Ishikawa (cell line): ENCODE measurements at regions not wholly inside any gene's neighbourhood (a gene's known extent, or its start where the extent isn't known, plus 50 kb on each side); places are given as distances from the start of the nearest gene placed in this dataset.

Source experiments
- CEBPB ChIP-seq: IDR thresholded peaks from 2 replicates; pipeline ENCODE4 v1.6.1; 2012
- CREB1 ChIP-seq: IDR thresholded peaks from 2 replicates; pipeline ENCODE4 v1.6.1; 2012; ENCODE audit warnings: low read depth
- EGR1 ChIP-seq: IDR thresholded peaks from 2 replicates; pipeline ENCODE4 v1.6.1; 2012
- EP300 ChIP-seq: IDR thresholded peaks from 2 replicates; pipeline ENCODE4 v1.6.1; 2012; ENCODE audit warnings: borderline replicate concordance
- FOXM1 ChIP-seq: IDR thresholded peaks from 2 replicates; pipeline ENCODE4 v1.6.1; 2012; ENCODE audit warnings: low read depth, borderline replicate concordance
- NFIC ChIP-seq: IDR thresholded peaks from 2 replicates; pipeline ENCODE4 v1.6.1; 2012
- RAD21 ChIP-seq: IDR thresholded peaks from 2 replicates; pipeline ENCODE4 v1.6.1; 2012; ENCODE audit warnings: low read depth
- TAF1 ChIP-seq: IDR thresholded peaks from 2 replicates; pipeline ENCODE4 v1.6.1; 2012; ENCODE audit warnings: low read depth, mild to moderate bottlenecking
- TCF12 ChIP-seq: IDR thresholded peaks from 2 replicates; pipeline ENCODE4 v1.6.1; 2012; ENCODE audit warnings: low read depth
- TEAD4 ChIP-seq: IDR thresholded peaks from 2 replicates; pipeline ENCODE4 v1.6.1; 2012
- YY1 ChIP-seq: IDR thresholded peaks from 2 replicates; pipeline ENCODE4 v1.6.1; 2012; ENCODE audit warnings: low read depth
- ZBTB7A ChIP-seq: IDR thresholded peaks from 2 replicates; pipeline ENCODE4 v1.6.1; 2012; ENCODE audit warnings: low read depth
- TF ChIP-seq, protein P1 (sequence below): IDR thresholded peaks from 2 replicates; pipeline ENCODE4 v1.6.1; 2012
- TF ChIP-seq, protein P2 (sequence below): IDR thresholded peaks from 2 replicates; pipeline ENCODE4 v1.6.1; 2012
- TF ChIP-seq, protein P3 (sequence below): IDR thresholded peaks from 2 replicates; pipeline ENCODE4 v1.6.1; 2012; ENCODE audit warnings: low read depth, mild to moderate bottlenecking

DNA sequence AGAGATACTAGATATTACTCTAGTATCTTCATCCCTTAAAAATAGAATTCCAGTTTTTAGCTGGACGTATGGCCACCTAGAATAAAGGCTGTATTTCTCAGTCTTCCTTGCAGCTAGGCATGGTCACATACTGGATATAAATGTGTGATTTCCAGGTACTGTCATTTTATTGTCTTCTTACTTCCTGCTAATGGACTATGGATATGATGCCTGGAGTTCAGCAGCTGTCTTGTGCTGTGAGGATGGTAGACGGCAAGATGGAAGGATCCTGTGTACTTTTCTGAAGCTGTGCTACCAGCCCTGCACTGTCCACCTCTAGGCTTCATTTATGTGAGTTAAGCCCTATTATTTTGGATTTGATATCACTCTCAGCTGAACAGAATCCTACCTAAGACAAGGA lies 83.4 kb downstream of the EBLN2 start:
- TF ChIP-seq, protein P1, sequence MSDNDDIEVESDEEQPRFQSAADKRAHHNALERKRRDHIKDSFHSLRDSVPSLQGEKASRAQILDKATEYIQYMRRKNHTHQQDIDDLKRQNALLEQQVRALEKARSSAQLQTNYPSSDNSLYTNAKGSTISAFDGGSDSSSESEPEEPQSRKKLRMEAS: no peak
- TF ChIP-seq TCF12: no peak
- TF ChIP-seq CEBPB: no peak
- TF ChIP-seq TAF1: no peak
- TF ChIP-seq TEAD4: no peak
- no peak for TF ChIP-seq YY1
- TF ChIP-seq ZBTB7A: no peak
- no peak for TF ChIP-seq NFIC
- TF ChIP-seq, protein P2, sequence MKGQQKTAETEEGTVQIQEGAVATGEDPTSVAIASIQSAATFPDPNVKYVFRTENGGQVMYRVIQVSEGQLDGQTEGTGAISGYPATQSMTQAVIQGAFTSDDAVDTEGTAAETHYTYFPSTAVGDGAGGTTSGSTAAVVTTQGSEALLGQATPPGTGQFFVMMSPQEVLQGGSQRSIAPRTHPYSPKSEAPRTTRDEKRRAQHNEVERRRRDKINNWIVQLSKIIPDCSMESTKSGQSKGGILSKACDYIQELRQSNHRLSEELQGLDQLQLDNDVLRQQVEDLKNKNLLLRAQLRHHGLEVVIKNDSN: no peak
- TF ChIP-seq, protein P3, sequence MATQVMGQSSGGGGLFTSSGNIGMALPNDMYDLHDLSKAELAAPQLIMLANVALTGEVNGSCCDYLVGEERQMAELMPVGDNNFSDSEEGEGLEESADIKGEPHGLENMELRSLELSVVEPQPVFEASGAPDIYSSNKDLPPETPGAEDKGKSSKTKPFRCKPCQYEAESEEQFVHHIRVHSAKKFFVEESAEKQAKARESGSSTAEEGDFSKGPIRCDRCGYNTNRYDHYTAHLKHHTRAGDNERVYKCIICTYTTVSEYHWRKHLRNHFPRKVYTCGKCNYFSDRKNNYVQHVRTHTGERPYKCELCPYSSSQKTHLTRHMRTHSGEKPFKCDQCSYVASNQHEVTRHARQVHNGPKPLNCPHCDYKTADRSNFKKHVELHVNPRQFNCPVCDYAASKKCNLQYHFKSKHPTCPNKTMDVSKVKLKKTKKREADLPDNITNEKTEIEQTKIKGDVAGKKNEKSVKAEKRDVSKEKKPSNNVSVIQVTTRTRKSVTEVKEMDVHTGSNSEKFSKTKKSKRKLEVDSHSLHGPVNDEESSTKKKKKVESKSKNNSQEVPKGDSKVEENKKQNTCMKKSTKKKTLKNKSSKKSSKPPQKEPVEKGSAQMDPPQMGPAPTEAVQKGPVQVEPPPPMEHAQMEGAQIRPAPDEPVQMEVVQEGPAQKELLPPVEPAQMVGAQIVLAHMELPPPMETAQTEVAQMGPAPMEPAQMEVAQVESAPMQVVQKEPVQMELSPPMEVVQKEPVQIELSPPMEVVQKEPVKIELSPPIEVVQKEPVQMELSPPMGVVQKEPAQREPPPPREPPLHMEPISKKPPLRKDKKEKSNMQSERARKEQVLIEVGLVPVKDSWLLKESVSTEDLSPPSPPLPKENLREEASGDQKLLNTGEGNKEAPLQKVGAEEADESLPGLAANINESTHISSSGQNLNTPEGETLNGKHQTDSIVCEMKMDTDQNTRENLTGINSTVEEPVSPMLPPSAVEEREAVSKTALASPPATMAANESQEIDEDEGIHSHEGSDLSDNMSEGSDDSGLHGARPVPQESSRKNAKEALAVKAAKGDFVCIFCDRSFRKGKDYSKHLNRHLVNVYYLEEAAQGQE: no peak
- no peak for TF ChIP-seq CREB1
- no peak for TF ChIP-seq RAD21
- TF ChIP-seq EP300: no peak
- TF ChIP-seq EGR1: no peak
- no peak for TF ChIP-seq FOXM1

DNA sequence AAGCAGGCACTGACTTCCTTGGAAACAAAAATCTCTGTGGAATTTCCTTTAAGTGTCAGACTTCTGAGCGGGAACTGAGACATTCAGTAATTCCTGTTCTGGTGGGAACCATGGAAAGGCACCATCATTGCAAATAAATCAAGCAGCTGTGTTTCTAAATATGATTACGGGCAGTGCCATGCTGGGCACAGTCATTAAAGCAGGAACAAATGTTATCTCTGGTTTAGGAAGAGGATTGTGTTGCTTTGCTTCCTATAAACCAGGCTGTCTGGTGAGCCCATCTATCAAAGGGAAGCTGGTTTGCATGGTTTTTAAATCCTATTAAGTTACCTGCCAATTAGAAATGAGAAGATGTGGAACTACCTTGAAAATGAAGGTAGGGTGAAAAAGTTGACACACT lies 86.7 kb downstream of the EBLN2 start:
- TF ChIP-seq YY1 (no peak), CEBPB (no peak), ZBTB7A (no peak), TEAD4 (no peak), TCF12 (no peak), RAD21 (no peak), EP300 (no peak), FOXM1 (no peak), NFIC (no peak), CREB1 (no peak), EGR1 (no peak), TAF1 (no peak)
- TF ChIP-seq, protein P1: no peak
- TF ChIP-seq, protein P3: no peak
- TF ChIP-seq, protein P2: no peak

DNA sequence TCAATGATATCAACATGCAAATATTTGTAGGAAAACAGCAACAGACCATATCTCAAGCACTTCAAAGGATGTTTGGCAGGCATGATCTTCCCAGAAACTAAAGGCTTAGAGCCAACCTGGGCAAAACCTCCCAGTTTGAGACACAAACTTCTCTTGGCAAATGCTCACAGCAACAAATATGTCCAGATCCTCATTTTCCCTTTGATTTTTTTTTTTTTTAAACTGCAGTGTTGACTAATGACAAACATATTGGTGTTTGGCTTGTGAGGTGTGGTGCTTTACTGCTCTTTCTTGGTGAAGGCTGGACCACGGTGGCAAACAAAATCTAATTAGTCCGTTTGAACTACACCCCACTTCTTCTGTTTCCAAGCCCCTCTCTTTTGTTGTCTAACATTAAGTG lies 87.2 kb downstream of the EBLN2 start:
- no peak for TF ChIP-seq EGR1
- TF ChIP-seq ZBTB7A: no peak
- TF ChIP-seq TCF12: no peak
- no peak for TF ChIP-seq FOXM1
- no peak for TF ChIP-seq TAF1

DNA sequence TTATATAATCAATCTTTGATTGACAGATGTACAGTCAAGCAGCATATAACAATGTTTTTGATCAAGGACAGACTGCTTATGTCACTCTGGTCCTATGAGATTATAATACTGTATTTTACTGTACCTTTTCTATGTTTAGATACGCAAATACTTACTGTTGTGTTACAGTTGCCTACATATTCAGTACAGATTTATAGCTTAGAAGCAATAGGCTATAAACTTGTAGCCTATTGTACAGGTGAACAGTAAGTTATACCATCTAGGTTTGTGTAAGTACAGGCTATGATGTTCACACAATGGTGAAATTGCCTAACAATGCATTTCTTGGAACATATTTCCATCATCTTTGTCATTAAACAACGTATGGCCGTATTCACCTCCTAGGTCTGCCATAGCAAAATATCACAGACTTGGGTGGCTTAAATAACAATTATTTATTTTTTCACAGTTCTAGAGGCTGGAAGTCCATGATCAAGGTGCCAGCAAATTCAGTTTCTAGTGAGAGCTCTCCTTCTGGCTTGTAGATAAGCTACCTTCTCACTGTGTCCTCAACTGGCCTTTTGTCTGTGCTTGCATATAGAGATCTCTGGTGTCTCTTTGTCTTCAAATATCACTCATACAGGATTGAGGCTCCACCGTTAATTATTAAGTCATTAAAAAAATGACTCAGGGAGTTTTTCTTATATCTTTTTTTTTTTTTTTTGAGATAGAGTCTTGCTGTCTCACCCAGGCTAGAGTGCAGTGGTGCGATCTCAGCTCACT lies 89.1 kb downstream of the EBLN2 start:
- TF ChIP-seq TEAD4 (no peak), TAF1 (no peak), EGR1 (no peak), CEBPB (no peak), NFIC (no peak), TCF12 (no peak), EP300 (no peak), CREB1 (no peak), FOXM1 (no peak), ZBTB7A (no peak), RAD21 (no peak), YY1 (no peak)
- TF ChIP-seq, protein P2: no peak
- TF ChIP-seq, protein P3: no peak
- TF ChIP-seq, protein P1: no peak
